ENCODE measurements at regions not wholly inside any gene's neighbourhood (a gene's known extent, or its start where the extent isn't known, plus 50 kb on each side); places are given as distances from the start of the nearest gene placed in this dataset.

DNA sequence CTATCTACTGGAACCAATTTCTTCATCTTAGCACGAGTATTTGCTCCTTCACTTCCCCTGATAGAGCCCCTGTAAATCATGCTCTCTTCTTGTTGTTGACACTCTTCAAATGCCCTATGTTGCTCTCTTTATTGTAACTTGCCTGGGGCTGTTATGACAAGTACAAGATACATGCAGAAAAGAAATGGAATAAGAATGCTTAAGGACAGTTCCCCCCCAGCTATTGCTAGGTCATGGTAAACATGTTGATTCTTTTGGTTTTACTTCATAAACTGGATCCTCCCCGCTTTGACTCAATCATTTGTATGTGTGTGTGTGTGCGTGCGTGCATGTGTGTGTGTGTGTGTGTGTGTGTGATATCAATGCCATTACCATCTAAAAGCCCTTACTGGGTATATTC is 368.5 kb upstream of the CNTNAP5 start:
- TF ChIP-seq, protein P1, sequence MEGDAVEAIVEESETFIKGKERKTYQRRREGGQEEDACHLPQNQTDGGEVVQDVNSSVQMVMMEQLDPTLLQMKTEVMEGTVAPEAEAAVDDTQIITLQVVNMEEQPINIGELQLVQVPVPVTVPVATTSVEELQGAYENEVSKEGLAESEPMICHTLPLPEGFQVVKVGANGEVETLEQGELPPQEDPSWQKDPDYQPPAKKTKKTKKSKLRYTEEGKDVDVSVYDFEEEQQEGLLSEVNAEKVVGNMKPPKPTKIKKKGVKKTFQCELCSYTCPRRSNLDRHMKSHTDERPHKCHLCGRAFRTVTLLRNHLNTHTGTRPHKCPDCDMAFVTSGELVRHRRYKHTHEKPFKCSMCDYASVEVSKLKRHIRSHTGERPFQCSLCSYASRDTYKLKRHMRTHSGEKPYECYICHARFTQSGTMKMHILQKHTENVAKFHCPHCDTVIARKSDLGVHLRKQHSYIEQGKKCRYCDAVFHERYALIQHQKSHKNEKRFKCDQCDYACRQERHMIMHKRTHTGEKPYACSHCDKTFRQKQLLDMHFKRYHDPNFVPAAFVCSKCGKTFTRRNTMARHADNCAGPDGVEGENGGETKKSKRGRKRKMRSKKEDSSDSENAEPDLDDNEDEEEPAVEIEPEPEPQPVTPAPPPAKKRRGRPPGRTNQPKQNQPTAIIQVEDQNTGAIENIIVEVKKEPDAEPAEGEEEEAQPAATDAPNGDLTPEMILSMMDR (conservative IDR thresholded peaks at IDR 0.05 in 1 of 2, IDR thresholded peaks at IDR 0.05 in 1 of 2; ENCODE audit: low read depth in 1 of 2, low read length in 2 of 2), result no peak
- no peak for TF ChIP-seq EZH2 (IDR thresholded peaks at IDR 0.05; ENCODE audit: low read length, missing control alignments)
